Astrocyte of the cerebellum (primary cell): ENCODE measurements at regions not wholly inside any gene's neighbourhood (a gene's known extent, or its start where the extent isn't known, plus 50 kb on each side); places are given as distances from the start of the nearest gene placed in this dataset.

Experiments used
- DNase-seq: peaks from one replicate; pipeline ENCODE4 v3.0.0-alpha.2; 2011; ENCODE audit warnings: low read depth
- H3K4me3 ChIP-seq: 2 replicates; pipeline ENCODE4 v1.5.1; 2011; ENCODE audit warnings: mild to moderate bottlenecking, low read depth, low read length, moderate library complexity
- CTCF ChIP-seq: IDR thresholded peaks from 2 replicates; pipeline ENCODE4 v1.5.1; 2012; ENCODE audit warnings: low read length, low read depth, moderate library complexity, mild to moderate bottlenecking; ENCODE audit errors: missing control alignments
- in situ Hi-C: cut with HindIII; loops from 2 replicates; pipeline ENCODE4 v1.10.0; 2017; ENCODE audit warnings: low sequenced_read_pairs

GRCh38 chr13:19264711-19265110 is 83.1 kb upstream of the TUBA3C start:
- no peak for DNase-seq
- in situ Hi-C loops: no loop called here
- TF ChIP-seq CTCF: no peak
- no peak overlapping the region for H3K4me3 ChIP-seq

- TF ChIP-seq CTCF: no peak
- DNase-seq: no peak
- no peak overlapping the region for H3K4me3 ChIP-seq
- in situ Hi-C loops: no loop called here
Observed at GRCh38 chr13:19252381-19252780, 70.8 kb upstream of the TUBA3C start.

- no peak for DNase-seq
- in situ Hi-C loops: no loop called here
- no peak overlapping the region for H3K4me3 ChIP-seq
- no peak for TF ChIP-seq CTCF
Observed at GRCh38 chr13:19239114-19239860, 57.7 kb upstream of the TUBA3C start.
